CD4-positive, alpha-beta T cell (primary cell): ENCODE measurements at regions not wholly inside any gene's neighbourhood (a gene's known extent, or its start where the extent isn't known, plus 50 kb on each side); places are given as distances from the start of the nearest gene placed in this dataset.

Experiments used
- ATAC-seq: fragments of 200-7000 bp; cut with Tn5 transposase; one replicate; pipeline ENCODE4 v1.10.0; 2022; ENCODE audit warnings: mild to moderate bottlenecking; ENCODE audit not compliant: poor library complexity
- CTCF ChIA-PET: fragments of 350-600 bp; sonication (Branson Sonifier 250); formaldehyde crosslinking; loops from one replicate; lab custom pipeline; 2021; ENCODE audit warnings: antibody characterized with exemption, inconsistent platforms; lab: Charles Lee
- POLR2A ChIA-PET: fragments of 350-600 bp; sonication (Branson Sonifier 250); formaldehyde crosslinking; loops from one replicate; lab custom pipeline; 2021; ENCODE audit warnings: antibody characterized with exemption, inconsistent platforms; lab: Charles Lee
- DNase-seq, 14 experiments: peaks; one replicate each; pipeline ENCODE4 v3.0.0-alpha.2; 2013 to 2020; ENCODE audit warnings: mixed read lengths in 2 of 14
- H3K27ac ChIP-seq, 2 donors: one replicate each; pipeline versions ENCODE4 v1.5.1 to v1.7.0; 2013; ENCODE audit warnings: low read length in 2 of 2, low read depth in 1 of 2, mild to moderate bottlenecking in 1 of 2
- H3K27me3 ChIP-seq, 2 experiments: 1 replicate in 1 of 2; 2 replicates in 1 of 2; pipeline versions ENCODE4 v1.6.1 to v1.7.0; 2013; ENCODE audit warnings: low read length in 2 of 2, control low read depth in 1 of 2, mild to moderate bottlenecking in 1 of 2, moderate library complexity in 1 of 2; ENCODE audit not compliant: insufficient read depth in 2 of 2, control insufficient read depth in 1 of 2
- H3K36me3 ChIP-seq: one replicate; pipeline ENCODE4 v1.6.1; 2013; ENCODE audit warnings: low read length, control low read depth; ENCODE audit not compliant: insufficient read depth
- H3K4me1 ChIP-seq: one replicate; pipeline ENCODE4 v1.6.1; 2013; ENCODE audit warnings: low read length, control low read depth; ENCODE audit not compliant: insufficient read depth
- H3K4me3 ChIP-seq: one replicate; pipeline ENCODE4 v1.5.1; 2013; ENCODE audit warnings: mild to moderate bottlenecking, low read length, moderate library complexity
- H3K9me3 ChIP-seq, 2 experiments: 1 replicate in 1 of 2; 2 replicates in 1 of 2; pipeline versions ENCODE4 v1.6.1 to v1.7.0; 2013; ENCODE audit warnings: low read length in 2 of 2, mild to moderate bottlenecking in 2 of 2, control low read depth in 1 of 2, moderate library complexity in 1 of 2; ENCODE audit not compliant: control insufficient read depth in 1 of 2, insufficient read depth in 1 of 2
- H3K27ac Mint-ChIP-seq: one replicate; pipeline ENCODE4 v1.8.0; 2020; ENCODE audit warnings: mixed read lengths
- H3K27me3 Mint-ChIP-seq: one replicate; pipeline ENCODE4 v1.8.0; 2021; ENCODE audit warnings: mixed read lengths
- H3K36me3 Mint-ChIP-seq: one replicate; pipeline ENCODE4 v1.8.0; 2021; ENCODE audit warnings: low read depth, mixed read lengths
- H3K4me1 Mint-ChIP-seq: one replicate; pipeline ENCODE4 v1.8.0; 2021; ENCODE audit warnings: low read depth, mixed read lengths
- H3K4me3 Mint-ChIP-seq: one replicate; pipeline ENCODE4 v1.8.0; 2020; ENCODE audit warnings: mild to moderate bottlenecking, mixed read lengths
- H3K9me3 Mint-ChIP-seq: one replicate; pipeline ENCODE4 v1.8.0; 2020; ENCODE audit warnings: mixed read lengths
- intact Hi-C, 2 experiments: fragments of 100-400 bp; cut with DNase I in 1 of 2; cut with micrococcal nuclease in 1 of 2; formaldehyde crosslinking; loops; one replicate each; pipeline versions ENCODE4 v1.15.1 to v1.9.0; 2023 to 2025; cut with DNase I, micrococcal nuclease
- TF ChIP-seq, protein P1 (sequence below): fragments of 200-600 bp; IDR thresholded peaks from one replicate; pipeline ENCODE4 v1.8.0; 2022; ENCODE audit warnings: antibody characterized with exemption, mild to moderate bottlenecking

DNA sequence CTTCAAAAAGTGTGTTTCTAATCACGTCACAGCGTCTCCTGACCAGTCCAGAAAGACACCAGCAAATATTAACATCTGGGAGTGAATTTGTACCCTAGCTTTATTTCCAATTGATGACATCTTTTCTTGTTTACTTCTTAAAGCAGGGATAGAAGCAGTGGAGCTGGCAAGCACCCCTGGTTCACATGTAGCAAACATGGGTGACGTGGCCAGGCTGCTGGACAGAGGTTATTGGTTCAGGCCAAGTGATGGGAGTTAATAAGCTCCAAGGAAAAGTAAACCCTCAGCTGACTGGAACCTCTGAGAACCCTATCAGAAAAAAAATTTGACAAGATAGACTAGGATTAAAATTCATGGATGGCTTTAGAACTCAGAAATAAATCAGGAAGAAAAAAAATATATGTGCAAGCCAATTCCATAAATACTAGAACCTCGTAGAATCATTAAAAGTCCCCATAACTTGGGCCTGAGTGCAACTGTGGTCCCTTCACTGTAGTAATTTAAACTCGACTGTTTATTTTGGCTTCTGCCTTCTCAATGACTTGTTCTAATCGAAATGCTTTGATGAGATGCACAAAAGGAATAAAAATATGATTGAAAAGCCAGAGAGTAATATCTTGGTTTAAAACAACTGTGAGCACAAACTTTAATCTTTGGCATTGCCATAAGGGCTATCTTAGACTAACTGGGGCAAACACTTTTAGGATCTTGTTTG is 121.5 kb upstream of the CTAGE1 start:
- no peaks in the 10 kb centered on the region for H3K4me1 Mint-ChIP-seq
- no peak for DNase-seq
- no peaks in the 10 kb centered on the region for H3K27me3 ChIP-seq
- no peaks in the 10 kb centered on the region for H3K36me3 Mint-ChIP-seq
- H3K9me3 Mint-ChIP-seq = peaks cover under 1% of the 10 kb centered on the region
- H3K9me3 ChIP-seq = peaks cover 0 to 8% of the 10 kb centered on the region in 2 experiments
- H3K27ac ChIP-seq = no peak overlapping the region
- no peaks in the 10 kb centered on the region for H3K36me3 ChIP-seq
- no peak overlapping the region for H3K27ac Mint-ChIP-seq
- no peaks in the 10 kb centered on the region for H3K4me1 ChIP-seq
- TF ChIP-seq, protein P1, sequence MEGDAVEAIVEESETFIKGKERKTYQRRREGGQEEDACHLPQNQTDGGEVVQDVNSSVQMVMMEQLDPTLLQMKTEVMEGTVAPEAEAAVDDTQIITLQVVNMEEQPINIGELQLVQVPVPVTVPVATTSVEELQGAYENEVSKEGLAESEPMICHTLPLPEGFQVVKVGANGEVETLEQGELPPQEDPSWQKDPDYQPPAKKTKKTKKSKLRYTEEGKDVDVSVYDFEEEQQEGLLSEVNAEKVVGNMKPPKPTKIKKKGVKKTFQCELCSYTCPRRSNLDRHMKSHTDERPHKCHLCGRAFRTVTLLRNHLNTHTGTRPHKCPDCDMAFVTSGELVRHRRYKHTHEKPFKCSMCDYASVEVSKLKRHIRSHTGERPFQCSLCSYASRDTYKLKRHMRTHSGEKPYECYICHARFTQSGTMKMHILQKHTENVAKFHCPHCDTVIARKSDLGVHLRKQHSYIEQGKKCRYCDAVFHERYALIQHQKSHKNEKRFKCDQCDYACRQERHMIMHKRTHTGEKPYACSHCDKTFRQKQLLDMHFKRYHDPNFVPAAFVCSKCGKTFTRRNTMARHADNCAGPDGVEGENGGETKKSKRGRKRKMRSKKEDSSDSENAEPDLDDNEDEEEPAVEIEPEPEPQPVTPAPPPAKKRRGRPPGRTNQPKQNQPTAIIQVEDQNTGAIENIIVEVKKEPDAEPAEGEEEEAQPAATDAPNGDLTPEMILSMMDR = no peak
- no peak for ATAC-seq
- no peak overlapping the region for H3K4me3 ChIP-seq
- intact Hi-C loops = no loop called here
- no peaks in the 10 kb centered on the region for H3K27me3 Mint-ChIP-seq
- POLR2A ChIA-PET = no interaction called here
- CTCF ChIA-PET = no interaction called here
- no peak overlapping the region for H3K4me3 Mint-ChIP-seq

GRCh38 chr18:22541232-22541631 is 123.5 kb upstream of the CTAGE1 start:
- H3K4me3 ChIP-seq = no peak overlapping the region
- Mint-ChIP-seq H3K4me1 (no peaks in the 10 kb centered on the region), H3K36me3 (no peaks in the 10 kb centered on the region), H3K4me3 (no peak overlapping the region), H3K9me3 (peaks cover 6% of the 10 kb centered on the region), H3K27ac (no peak overlapping the region), H3K27me3 (no peaks in the 10 kb centered on the region)
- no peaks in the 10 kb centered on the region for H3K36me3 ChIP-seq
- H3K27me3 ChIP-seq = no peaks in the 10 kb centered on the region
- no peak for DNase-seq
- intact Hi-C loops = loop anchor here in 1 of 2 experiments (10.0 kb wide), 1 partner anchor 64 kb away; no protein-coding TSS in a partner anchor
- ATAC-seq = no peak
- no peaks in the 10 kb centered on the region for H3K4me1 ChIP-seq
- ChIA-PET CTCF (no interaction called here), POLR2A (no interaction called here)
- no peak overlapping the region for H3K27ac ChIP-seq
- TF ChIP-seq, protein P1 = no peak
- peaks cover 0 to 8% of the 10 kb centered on the region in 2 experiments for H3K9me3 ChIP-seq

- no peaks in the 10 kb centered on the region for H3K27me3 Mint-ChIP-seq
- Histone ChIP-seq H3K27ac (no peak overlapping the region), H3K9me3 (peaks cover 0 to 8% of the 10 kb centered on the region in 2 experiments), H3K4me1 (no peaks in the 10 kb centered on the region), H3K4me3 (no peak overlapping the region), H3K36me3 (no peaks in the 10 kb centered on the region), H3K27me3 (no peaks in the 10 kb centered on the region)
- POLR2A ChIA-PET = no interaction called here
- no peaks in the 10 kb centered on the region for H3K36me3 Mint-ChIP-seq
- CTCF ChIA-PET = no interaction called here
- no peak overlapping the region for H3K27ac Mint-ChIP-seq
- DNase-seq (no peak), ATAC-seq (no peak)
- intact Hi-C loops = loop anchor here in 1 of 2 experiments (10.0 kb wide), 1 partner anchor 62 kb away; no protein-coding TSS in a partner anchor
- peaks cover 6% of the 10 kb centered on the region for H3K9me3 Mint-ChIP-seq
- no peaks in the 10 kb centered on the region for H3K4me1 Mint-ChIP-seq
- H3K4me3 Mint-ChIP-seq = no peak overlapping the region
- TF ChIP-seq, protein P1 = no peak
These were observed 124.7 kb upstream of the CTAGE1 start for GRCh38 chr18:22542406-22542835.
